ENCODE measurements at regions not wholly inside any gene's neighbourhood (a gene's known extent, or its start where the extent isn't known, plus 50 kb on each side); places are given as distances from the start of the nearest gene placed in this dataset.

DNA sequence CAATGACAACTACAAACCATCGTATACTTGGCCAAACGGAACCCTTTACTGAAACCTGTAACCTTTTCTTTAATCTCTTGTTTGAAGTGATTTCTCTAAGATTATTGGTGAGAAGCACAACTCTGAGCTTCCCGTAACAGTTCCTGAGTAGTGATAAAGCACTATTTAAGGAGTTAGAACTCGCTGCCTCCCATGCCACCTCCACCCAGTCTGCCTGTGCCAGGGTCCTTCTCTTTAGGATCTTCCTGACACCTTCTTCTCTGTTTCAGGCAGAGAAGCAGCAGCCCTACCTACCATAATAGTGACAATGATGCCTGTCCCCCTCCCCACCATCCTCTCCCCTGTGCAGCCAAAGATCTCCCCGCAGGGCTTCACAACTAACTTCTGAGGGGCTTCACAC, 330.6 kb downstream of the ZSWIM6 start:
- Histone ChIP-seq H3K27ac (no peak overlapping the region), H3K36me3 (no peaks in the 10 kb centered on the region), H3K9me3 (no peaks in the 10 kb centered on the region), H3K27me3 (no peaks in the 10 kb centered on the region), H3K4me1 (peaks cover 0 to 11% (median 3%) of the 10 kb centered on the region in 4 donors), H3K4me3 (no peak overlapping the region)
- no peak for ATAC-seq (ENCODE audit: low FRiP score in 2 of 2)
- no peak for TF ChIP-seq POLR2A (IDR thresholded peaks at IDR 0.05)
- no peak for TF ChIP-seq POLR2AphosphoS5 (IDR thresholded peaks at IDR 0.05)
- TF ChIP-seq, protein P1, sequence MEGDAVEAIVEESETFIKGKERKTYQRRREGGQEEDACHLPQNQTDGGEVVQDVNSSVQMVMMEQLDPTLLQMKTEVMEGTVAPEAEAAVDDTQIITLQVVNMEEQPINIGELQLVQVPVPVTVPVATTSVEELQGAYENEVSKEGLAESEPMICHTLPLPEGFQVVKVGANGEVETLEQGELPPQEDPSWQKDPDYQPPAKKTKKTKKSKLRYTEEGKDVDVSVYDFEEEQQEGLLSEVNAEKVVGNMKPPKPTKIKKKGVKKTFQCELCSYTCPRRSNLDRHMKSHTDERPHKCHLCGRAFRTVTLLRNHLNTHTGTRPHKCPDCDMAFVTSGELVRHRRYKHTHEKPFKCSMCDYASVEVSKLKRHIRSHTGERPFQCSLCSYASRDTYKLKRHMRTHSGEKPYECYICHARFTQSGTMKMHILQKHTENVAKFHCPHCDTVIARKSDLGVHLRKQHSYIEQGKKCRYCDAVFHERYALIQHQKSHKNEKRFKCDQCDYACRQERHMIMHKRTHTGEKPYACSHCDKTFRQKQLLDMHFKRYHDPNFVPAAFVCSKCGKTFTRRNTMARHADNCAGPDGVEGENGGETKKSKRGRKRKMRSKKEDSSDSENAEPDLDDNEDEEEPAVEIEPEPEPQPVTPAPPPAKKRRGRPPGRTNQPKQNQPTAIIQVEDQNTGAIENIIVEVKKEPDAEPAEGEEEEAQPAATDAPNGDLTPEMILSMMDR (IDR thresholded peaks at IDR 0.05) = no peak
- TF ChIP-seq EP300 (IDR thresholded peaks at IDR 0.05) = no peak
- 86 to 95% methylated on average over 5 of the region's 5 CpGs for WGBS, 2 donors
- DNase-seq = no peak

DNA sequence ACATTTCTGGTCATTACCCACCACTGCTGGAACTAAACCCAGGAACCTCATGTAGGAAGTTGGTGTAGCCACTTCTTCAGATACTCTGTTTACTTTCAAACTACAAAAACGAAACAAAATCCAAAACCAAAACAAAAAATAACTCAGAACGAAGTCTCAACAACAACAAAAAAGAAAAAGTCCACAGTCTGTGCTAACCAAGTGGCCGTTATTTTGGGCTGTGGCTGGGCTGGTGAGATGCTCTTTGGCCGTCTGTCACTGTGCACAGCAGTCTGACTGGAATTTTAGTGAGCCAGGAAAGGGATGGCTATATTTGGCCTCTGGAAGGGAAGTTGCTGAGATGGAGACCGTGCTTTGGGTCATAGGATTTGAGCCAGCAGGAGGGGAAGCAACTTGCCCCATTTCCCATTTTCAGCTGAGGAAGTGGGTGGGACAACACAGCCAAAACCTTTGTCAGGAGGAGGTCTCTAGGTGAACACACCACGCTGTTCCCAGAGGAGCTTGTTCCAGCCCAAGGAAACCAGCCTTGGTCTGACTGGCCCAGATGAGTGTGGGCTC, 334.1 kb downstream of the ZSWIM6 start:
- TF ChIP-seq, protein P1 (IDR thresholded peaks at IDR 0.05) = no peak
- no peak for TF ChIP-seq EP300 (IDR thresholded peaks at IDR 0.05)
- TF ChIP-seq POLR2AphosphoS5 (IDR thresholded peaks at IDR 0.05) = no peak
- no peak for TF ChIP-seq POLR2A (IDR thresholded peaks at IDR 0.05)
- no peaks in the 10 kb centered on the region for H3K9me3 ChIP-seq
- H3K36me3 ChIP-seq = no peaks in the 10 kb centered on the region
- H3K27ac ChIP-seq = peak overlapping the region in 2 of 4 donors; percentile 45 to 48
- peak overlapping the region in 1 of 4 donors; percentile 2 for H3K4me3 ChIP-seq
- no peaks in the 10 kb centered on the region for H3K27me3 ChIP-seq
- peaks cover 0 to 5% (median 2%) of the 10 kb centered on the region in 4 donors for H3K4me1 ChIP-seq
- WGBS, 2 donors = 35 to 40% methylated on average over 4 to 6 of the region's 6 CpGs
- ATAC-seq (ENCODE audit: low FRiP score in 2 of 2) (peak; percentile 5 to 57), DNase-seq (no peak)

DNA sequence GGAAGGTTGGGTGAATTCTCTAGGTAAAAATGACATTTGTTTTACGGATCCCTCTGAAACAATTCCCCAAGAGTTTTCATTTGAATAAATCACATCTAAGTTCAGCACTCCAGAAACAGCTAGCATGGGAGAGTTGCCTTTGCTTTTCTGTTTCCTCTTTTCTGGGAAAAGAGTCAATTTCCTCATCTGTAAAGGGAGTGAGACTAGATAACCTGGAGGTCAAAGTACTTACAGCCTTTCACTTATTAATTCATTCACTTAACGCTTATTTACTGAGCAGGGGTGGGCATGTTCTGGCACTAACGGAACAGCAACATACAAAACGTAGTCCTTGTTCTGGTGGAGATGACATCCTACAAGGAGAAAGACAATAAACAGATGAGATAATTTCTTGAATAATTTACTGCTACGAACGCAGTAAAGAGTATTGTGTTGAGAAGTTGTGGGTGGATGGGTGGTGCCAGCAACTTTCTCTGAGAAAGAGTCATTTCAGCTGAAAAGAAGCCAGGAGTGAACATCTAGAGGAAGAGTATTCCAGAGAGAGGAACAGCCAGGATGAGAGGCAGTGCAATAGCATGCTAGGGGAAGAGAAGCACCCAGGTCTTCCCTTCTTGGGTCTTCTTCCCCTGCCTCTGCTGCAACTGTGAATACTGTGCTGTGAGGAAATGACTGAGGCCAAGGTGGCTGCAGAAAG, 335.6 kb downstream of the ZSWIM6 start:
- H3K36me3 ChIP-seq = no peaks in the 10 kb centered on the region
- TF ChIP-seq POLR2A (IDR thresholded peaks at IDR 0.05) (no peak), POLR2AphosphoS5 (IDR thresholded peaks at IDR 0.05) (no peak), EP300 (IDR thresholded peaks at IDR 0.05) (no peak)
- TF ChIP-seq, protein P1 (IDR thresholded peaks at IDR 0.05) = no peak
- WGBS, 2 donors = 50 to 63% methylated on average over 6 of the region's 6 CpGs
- no peaks in the 10 kb centered on the region for H3K27me3 ChIP-seq
- H3K4me3 ChIP-seq = no peak overlapping the region
- ATAC-seq (ENCODE audit: low FRiP score in 2 of 2) (peak in 1 of 2 donors; percentile 23), DNase-seq (no peak)
- peaks cover 0 to 5% (median 2%) of the 10 kb centered on the region in 4 donors for H3K4me1 ChIP-seq
- H3K27ac ChIP-seq = no peak overlapping the region
- no peaks in the 10 kb centered on the region for H3K9me3 ChIP-seq

DNA sequence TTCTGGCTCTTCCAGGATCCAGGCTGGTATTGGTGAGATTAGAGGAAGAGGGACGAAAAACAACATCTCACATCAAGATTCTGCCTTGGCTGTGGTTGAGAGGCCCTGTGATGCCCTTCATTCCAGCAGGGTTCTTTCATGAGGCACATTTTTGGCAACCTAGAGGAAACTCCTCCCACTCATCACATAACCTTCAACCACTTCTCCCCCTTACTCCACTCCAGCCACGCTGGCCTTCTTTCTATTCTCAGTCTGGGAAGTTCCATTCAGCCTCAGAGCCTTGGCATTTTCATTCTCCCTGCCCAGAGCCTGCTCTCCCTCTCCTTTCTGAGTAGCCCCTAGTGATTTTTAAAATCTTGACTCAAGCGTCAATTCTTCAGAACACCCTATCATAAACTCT, 337.5 kb downstream of the ZSWIM6 start:
- Histone ChIP-seq H3K4me1 (peaks cover 4 to 10% (median 7%) of the 10 kb centered on the region in 4 donors), H3K9me3 (no peaks in the 10 kb centered on the region), H3K27ac (no peak overlapping the region), H3K36me3 (no peaks in the 10 kb centered on the region), H3K4me3 (no peak overlapping the region), H3K27me3 (no peaks in the 10 kb centered on the region)
- ATAC-seq (ENCODE audit: low FRiP score in 2 of 2) = no peak
- WGBS, 2 donors = 73 to 74% methylated on average over 3 of the region's 3 CpGs
- TF ChIP-seq, protein P1 (IDR thresholded peaks at IDR 0.05) = no peak
- TF ChIP-seq POLR2A (IDR thresholded peaks at IDR 0.05) = no peak
- no peak for TF ChIP-seq POLR2AphosphoS5 (IDR thresholded peaks at IDR 0.05)
- TF ChIP-seq EP300 (IDR thresholded peaks at IDR 0.05) = no peak
- no peak for DNase-seq
